ENCODE measurements at regions not wholly inside any gene's neighbourhood (a gene's known extent, or its start where the extent isn't known, plus 50 kb on each side); places are given as distances from the start of the nearest gene placed in this dataset.
"Not testable (repeated sequence)": the region's sequence is repeated elsewhere in the genome, so short reads cannot be mapped to it uniquely, and the experiment has no call there.

DNA sequence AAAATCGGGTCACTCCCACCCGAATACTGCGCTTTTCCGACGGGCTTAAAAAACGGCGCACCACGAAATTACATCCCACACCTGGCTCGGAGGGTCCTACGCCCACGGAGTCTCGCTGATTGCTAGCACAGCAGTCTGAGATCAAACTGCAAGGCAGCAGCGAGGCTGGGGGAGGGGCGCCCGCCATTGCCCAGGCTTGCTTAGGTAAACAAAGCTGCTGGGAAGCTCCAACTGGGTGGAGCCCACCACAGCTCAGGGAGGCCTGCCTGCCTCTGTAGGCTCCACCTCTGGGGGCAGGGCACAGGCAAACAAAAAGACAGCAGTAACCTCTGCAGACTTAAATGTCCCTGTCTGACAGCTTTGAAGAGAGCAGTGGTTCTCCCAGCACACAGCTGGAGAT is 325.7 kb upstream of the PIK3R1 start:
- not testable (repeated sequence) for H3K4me3 ChIP-seq (ENCODE audit: low read depth, low read length)

- no peak overlapping the region for H3K4me3 ChIP-seq (ENCODE audit: low read depth, low read length)
Measured at GRCh38 chr5:67887748-67888161, 327.8 kb upstream of the PIK3R1 start.

DNA sequence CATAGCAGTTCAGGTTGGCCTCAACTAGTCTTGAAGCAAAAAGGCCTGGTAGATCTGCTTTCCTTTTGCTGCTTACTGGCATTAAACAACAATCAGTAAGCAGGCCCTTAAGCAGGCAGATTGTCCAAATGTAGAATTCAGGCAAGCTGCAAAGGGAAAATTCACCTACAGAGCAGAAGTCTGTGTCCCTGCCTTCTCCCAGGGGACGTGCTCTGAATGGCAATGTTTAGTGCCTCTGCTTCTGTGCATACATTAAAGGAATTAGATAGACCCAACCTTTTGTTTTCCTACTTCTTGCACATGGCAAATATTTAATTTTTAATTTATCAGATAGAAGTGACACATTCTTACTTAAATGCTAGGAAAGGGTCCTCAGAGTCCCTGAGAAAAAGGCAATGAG is 328.8 kb upstream of the PIK3R1 start:
- H3K4me3 ChIP-seq (ENCODE audit: low read depth, low read length) = no peak overlapping the region

GRCh38 chr5:67880876-67881275 is 334.7 kb upstream of the PIK3R1 start:
- H3K4me3 ChIP-seq (ENCODE audit: low read depth, low read length) = no peak overlapping the region

- no peak overlapping the region for H3K4me3 ChIP-seq (ENCODE audit: low read depth, low read length)
Measured at GRCh38 chr5:67880511-67880805, 335.1 kb upstream of the PIK3R1 start.

DNA sequence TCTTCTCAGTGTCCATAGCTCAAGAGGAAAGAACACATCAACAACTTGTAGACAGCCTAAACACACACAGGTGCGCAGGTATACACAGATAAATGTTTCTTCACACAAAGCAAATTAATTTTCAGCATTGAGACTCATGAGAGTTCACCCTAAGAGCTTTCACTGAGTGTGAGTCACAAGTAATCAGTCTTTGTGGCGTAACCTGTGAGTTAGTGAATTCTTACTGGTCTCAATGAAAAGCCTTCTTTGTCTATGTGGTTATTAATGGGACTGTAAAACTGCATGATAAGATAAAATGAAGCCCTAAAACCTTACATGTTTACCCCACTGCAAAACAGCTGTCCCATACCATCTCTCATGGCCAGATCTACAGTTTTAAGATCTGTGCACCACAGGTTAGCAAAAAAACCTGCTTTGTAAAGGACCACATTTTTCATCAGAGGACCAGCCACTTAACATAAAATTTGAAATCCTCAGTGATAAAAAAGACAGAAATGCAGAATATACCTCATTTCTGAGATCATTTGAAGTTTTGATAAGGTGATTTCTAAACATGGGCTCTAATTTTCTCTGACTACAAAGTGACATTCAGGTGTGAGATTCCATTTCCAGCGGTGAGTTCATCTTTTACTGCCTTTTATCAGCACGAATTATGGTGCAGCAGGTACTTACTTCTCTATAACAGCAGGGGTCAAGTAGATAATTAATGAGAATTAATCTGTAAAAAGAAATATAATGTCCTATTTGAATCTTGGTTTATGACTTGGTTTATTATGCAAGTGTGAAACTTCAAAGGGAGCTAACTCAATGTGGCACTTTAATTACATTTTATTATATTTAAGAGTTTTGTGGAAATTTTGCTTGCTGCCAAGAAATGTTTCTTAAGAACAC is 335.7 kb upstream of the PIK3R1 start:
- no peak overlapping the region for H3K4me3 ChIP-seq (ENCODE audit: low read depth, low read length)

DNA sequence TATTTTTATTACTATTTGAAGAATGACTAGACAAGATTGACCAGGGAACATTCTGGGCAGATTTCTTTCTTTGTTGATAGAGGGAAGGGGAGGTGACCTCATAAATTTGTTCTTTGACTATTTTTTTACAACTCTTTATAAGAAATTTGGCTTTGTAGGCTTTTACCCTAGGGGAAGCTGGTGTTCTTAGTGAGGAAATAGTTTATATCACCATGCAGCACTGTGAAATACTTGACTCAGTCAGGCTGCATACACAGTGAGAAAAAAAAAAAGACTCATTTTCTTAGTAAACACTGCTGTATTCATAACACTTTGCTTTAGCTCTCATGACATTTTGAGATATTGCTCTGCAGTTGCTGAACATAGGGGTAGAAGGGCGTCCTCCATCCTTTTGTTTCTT is 336.6 kb upstream of the PIK3R1 start:
- H3K4me3 ChIP-seq (ENCODE audit: low read depth, low read length) = no peak overlapping the region

GRCh38 chr5:67876371-67876770 is 339.2 kb upstream of the PIK3R1 start:
- H3K4me3 ChIP-seq (ENCODE audit: low read depth, low read length) = no peak overlapping the region

GRCh38 chr5:67875601-67876000 is 340.0 kb upstream of the PIK3R1 start:
- H3K4me3 ChIP-seq (ENCODE audit: low read depth, low read length) = no peak overlapping the region

DNA sequence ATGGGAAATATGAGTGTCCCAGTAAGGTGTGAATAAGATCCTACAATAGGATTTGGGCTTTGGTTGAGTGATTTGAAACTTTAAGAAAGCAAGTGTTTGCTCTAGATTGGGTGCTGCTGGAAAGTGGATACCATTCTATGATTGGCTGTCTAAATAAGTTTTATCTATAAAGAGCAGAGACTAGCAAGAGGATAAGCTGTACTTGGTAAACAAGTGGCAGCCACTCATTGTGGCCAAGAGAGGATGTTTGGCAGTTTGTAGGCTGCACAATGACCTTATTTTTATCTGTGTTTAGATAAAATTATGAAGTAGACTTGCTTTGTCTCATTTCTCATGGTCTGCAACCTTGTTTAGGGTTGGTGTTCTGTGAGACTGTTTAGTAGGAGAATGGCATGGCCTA is 341.6 kb upstream of the PIK3R1 start:
- H3K4me3 ChIP-seq (ENCODE audit: low read depth, low read length) = no peak overlapping the region

DNA sequence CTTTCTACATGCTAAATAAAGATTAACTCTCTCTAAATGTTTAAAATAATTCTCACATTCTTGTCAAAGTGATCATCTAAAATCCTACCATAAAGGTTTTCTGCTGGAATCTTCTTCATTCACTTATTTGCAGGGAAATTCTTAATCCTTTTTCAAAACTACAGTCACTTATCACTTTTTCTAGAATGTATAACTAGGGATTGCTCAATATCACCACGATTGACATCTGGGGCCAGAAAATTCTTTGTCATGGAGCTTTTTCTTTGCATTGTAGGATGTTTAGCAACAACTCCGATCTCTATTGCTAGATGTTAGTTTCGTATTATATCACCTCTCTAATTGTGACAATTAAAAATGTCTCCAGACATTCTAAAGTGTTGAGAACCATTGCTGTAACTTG is 344.9 kb upstream of the PIK3R1 start:
- H3K4me3 ChIP-seq (ENCODE audit: low read depth, low read length) = no peak overlapping the region

- not testable (repeated sequence) for H3K4me3 ChIP-seq (ENCODE audit: low read depth, low read length)
Measured at GRCh38 chr5:67864335-67864734, 351.2 kb upstream of the PIK3R1 start.

GRCh38 chr5:67858471-67859031 is 357.0 kb upstream of the PIK3R1 start:
- H3K4me3 ChIP-seq (ENCODE audit: low read depth, low read length) = no peak overlapping the region

- H3K4me3 ChIP-seq (ENCODE audit: low read depth, low read length) = no peak overlapping the region
Measured at GRCh38 chr5:67857502-67857901, 358.1 kb upstream of the PIK3R1 start.

- no peak overlapping the region for H3K4me3 ChIP-seq (ENCODE audit: low read depth, low read length)
Measured at GRCh38 chr5:67855523-67855922, 360.0 kb upstream of the PIK3R1 start.

GRCh38 chr5:67850906-67851305 is 364.6 kb upstream of the PIK3R1 start:
- H3K4me3 ChIP-seq (ENCODE audit: low read depth, low read length) = not testable (repeated sequence)

DNA sequence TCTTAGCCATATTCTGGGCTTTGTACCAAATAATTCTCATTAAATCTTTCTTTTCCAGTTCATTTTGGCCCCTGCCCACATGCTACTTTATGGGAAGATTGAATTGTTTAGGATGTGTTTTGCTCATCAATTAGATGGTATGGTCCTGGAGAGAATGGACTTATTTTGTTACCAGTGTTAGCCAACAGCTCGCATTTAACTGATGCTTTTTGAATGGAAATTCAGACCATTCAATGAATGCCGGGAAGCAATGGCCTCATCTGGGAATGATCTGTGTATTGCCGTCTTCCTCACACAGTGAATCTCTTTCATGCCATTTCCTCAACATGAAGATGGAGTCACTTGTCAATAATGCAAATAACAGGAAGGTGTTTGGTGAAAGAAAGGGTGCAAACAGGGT is 370.6 kb upstream of the PIK3R1 start:
- no peak overlapping the region for H3K4me3 ChIP-seq (ENCODE audit: low read depth, low read length)

- H3K4me3 ChIP-seq (ENCODE audit: low read depth, low read length) = no peak overlapping the region
Measured at GRCh38 chr5:67842806-67843205, 372.8 kb upstream of the PIK3R1 start.

DNA sequence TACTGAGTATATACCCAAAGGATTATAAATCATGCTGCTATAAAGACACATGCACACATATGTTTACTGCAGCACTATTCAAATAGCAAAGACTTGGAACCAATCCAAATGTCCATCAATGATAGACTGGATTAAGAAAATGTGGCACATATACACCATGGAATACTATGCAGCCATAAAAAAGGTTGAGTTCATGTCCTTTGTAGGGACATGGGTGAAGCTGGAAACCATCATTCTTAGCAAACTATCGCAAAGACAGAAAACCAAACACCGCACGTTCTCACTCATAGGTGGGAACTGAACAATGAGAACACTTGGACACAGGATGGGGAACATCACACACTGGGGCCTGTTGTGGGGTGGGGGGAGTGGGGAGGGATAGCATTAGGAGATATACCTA is 378.3 kb upstream of the PIK3R1 start:
- H3K4me3 ChIP-seq (ENCODE audit: low read depth, low read length) = not testable (repeated sequence)

DNA sequence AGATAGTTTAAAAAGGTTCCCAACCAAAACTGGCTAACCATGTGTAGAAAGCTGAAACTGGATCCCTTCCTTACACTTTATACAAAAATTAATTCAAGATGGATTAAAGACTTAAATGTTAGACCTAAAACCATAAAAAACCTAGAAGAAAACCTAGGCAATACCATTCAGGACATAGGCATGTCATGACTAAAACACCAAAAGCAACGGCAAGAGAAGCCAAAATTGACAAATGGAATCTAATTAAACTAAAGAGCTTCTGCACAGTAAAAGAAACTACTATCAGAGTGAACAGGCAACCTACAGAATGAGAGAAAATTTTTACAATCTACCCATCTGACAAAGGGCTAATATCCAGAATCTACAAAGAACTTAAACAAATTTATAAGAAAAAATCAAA is 379.1 kb upstream of the PIK3R1 start:
- not testable (repeated sequence) for H3K4me3 ChIP-seq (ENCODE audit: low read depth, low read length)

- H3K4me3 ChIP-seq (ENCODE audit: low read depth, low read length) = no peak overlapping the region
Measured at GRCh38 chr5:67831048-67831447, 384.5 kb upstream of the PIK3R1 start.

DNA sequence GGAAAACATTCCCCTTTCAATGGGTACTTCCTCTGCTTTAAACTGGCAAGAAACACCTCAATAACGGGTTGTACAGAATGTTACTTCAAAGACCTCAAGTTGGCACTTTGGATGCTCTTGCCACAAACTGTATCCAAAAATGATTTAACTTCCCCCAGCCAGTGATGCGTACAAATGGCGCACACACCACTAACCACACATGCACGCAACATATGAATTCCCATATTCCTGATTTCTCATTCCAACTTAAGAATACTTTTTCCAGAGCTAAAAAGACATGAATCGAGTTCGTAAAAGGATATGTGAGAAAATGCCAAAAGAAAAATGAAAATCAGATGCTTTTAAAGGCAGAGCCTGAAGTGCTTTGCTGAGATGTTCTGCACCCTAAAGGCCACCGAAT is 388.0 kb upstream of the PIK3R1 start:
- no peak overlapping the region for H3K4me3 ChIP-seq (ENCODE audit: low read depth, low read length)

DNA sequence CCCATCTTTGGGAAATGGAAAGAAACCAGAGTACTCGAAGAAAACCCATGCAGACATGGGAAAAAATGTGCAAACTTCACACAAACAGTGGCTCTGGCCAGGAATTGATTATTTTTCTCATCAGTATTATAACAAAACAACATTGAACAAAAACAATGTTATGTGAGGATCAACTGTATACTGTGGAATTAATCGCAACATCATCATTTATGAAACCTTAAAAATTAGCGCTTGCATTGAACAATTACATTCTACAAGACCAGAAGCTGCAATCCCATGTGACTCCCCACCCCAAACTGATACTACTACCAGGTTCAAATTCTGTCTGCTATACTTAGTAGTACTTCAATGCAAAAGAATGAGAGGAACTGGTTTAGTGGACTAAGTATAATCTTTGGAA is 390.7 kb upstream of the PIK3R1 start:
- H3K4me3 ChIP-seq (ENCODE audit: low read depth, low read length) = no peak overlapping the region
